ENCODE measurements at regions not wholly inside any gene's neighbourhood (a gene's known extent, or its start where the extent isn't known, plus 50 kb on each side); places are given as distances from the start of the nearest gene placed in this dataset.

DNA sequence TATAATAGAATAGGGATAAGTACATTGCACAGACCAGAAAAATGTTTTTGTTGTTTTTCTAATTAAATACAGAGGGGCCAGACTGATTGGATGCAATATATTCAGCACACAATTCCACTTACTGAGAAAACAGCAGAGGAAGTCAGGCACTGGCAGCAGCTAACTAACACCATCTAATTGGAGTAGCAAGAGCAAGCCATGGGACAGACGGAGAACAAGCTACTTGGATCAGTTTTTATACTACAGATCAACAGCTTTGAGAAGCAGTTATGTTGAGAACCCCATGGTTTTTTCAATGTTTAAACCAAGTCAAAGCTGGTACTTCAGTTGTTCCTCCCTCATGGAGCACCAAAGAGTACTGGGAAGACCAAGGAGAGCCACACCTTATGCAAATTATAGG, 1249.4 kb downstream of the LRFN5 start:
- no peak for DNase-seq

DNA sequence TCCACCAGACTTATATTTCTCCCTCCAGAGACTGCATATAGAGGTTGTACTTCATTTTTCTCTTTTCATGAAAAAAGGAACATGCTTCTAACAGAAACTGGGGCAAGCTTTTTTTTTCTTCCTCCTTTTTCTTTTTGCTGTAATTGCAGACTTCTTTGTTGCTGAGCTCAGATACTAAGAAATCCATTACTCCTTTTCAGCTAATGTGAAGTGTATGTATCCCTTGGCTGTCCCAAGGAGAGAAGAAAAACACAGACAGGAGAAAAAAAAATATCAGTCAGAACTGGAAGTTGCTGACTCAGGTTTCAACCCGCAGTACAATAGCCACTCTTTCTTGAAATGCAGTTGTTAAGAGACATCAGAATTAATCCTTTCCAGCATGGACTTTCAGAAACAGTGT, 1248.4 kb downstream of the LRFN5 start:
- no peak for DNase-seq

DNA sequence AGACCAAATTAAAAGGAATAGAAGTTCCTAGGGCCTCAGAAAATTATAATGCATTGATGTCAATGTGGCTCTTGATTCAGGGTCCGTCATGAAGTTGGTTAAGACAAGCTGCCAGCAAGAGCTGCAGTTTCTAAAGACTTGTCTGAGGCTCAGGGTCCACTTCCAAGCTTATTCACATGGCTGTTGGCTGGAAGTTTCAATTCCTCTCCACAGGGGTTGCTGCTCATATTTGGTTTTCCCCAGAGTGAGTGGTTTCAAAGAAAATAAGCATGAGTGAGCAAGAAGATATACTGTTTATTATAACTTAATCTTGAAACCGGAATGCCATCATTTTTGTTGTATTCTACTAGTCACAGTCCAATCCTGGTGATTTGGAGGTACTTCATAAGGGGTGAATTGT, 1247.4 kb downstream of the LRFN5 start:
- no peak for DNase-seq

DNA sequence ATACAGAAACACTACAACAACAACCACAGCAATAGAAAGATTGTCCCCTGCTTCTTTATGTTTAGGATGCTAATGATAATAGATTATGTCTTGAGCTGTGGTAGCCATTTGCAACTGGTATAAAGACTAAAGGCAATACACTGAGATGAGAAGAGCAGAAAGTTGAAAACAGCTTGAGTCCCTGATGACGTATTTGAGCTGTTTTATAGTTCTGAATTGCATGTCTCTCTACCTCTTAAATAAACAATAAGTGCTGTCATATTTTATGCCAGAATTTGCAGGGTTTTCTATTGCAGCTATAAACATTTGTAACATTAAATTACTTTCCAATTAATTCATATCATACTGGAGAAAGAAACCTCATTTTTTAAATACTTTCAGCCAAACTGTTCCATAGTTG, 1242.0 kb downstream of the LRFN5 start:
- no peak for DNase-seq

DNA sequence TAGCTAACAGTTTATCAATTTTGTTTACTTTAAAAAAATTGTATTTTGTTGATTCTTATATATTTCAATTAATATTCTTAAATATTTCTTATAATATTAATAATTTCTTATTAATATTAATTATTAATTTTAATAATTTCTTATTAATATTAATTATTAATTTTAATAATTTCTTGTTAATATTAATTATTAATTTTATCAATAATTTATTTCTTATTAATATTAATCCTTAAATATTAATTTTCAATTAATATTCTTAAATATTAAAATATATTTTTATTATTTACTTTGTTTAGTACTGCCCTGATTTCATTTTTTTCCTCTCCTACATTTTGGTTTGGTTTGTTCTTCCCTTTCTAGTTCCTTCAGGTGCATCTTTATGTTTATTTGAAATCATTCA, 1208.1 kb downstream of the LRFN5 start:
- DNase-seq, result no peak

DNA sequence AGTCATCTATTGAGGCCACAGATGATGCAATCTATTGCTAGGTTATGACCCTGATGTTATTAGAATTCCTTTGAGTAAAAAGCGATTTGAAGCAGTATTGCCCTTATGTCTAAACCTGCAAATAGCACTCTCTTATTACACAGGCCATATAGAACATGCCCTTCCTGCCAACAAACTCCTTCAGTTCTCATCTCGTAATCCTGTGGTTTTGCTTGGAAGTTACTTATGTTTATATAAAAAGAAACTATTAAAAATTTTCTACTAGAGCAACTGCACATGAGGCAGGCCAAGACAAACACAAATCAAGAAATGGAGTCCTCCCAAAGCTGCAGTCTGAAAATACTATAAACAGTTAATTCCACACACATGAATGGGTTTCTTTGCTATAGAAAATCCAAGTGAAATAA, 1200.2 kb downstream of the LRFN5 start:
- DNase-seq, result no peak

DNA sequence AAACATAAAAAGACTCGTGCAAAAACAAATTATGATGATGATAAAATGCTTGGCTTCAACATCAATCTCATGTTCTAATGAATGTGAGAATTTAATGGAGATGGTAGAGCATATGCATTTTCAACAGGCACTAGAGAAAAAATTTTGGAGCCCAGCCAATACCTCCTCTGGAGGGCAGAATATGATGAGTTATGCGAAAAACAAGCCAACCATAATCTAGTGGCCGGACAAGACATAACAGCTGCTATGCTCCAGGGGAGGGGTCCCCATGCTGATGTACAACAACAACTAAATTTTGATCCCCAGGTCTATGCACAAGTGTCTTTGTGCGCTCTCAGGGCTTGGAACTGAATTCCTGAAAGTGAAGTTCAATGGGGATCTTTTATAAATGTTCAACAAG, 1197.5 kb downstream of the LRFN5 start:
- peak; percentile 94 for DNase-seq

DNA sequence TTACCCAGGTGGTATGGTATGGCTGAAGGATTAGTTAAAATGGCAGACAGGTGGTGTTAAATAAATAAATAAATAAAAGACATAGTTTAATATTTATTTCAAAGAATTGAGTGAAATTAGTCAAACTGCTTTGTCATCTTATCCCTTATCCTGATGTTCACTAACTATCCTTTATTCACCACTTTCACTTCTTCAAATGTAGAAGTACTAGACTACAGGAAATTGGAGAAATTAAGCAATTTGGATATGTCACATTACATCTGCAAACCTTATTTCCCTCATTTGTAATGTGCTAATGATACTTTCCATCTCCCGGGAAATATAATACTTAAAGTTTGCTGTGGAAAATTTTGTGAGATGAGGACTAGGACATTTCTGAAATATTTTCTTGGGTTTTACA, 1195.7 kb downstream of the LRFN5 start:
- DNase-seq, result no peak

DNA sequence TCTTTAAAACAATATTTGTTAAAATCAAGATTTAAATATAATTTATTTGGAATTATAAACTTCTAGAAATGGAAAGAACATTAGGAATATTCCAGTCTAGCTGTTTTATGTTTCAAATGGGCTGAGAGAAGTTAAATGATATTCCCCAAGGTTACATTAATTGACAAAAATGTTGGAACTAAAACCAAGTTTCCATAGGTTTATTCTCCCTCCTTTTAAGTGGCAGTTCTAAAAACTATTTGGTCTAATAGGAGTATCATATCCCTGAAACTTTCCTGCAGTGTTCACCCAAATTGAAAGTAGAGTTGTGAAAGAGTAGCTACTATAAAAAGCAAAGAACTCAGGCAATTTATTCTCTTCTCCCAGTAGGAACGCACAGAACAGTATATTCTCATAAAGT, 1185.5 kb downstream of the LRFN5 start:
- DNase-seq, result no peak

DNA sequence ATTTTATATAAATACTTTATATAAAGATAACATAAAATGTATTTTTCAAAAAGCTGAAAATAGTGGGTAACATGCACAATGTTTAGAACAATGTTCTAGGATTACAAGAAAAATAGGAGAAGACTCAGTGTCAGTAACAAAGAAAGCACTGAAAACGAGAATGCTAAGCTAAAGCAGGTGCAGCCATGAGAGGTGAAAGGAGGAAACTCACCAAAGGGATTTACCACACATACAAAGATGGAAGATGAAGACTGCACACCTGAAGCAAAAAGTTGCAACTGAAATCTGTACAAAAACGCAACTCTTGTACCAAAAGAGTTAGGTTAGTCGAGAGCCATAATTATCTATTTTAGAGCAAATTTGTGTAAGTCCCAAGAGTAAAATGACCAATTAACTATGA, 1176.1 kb downstream of the LRFN5 start:
- DNase-seq, result no peak

DNA sequence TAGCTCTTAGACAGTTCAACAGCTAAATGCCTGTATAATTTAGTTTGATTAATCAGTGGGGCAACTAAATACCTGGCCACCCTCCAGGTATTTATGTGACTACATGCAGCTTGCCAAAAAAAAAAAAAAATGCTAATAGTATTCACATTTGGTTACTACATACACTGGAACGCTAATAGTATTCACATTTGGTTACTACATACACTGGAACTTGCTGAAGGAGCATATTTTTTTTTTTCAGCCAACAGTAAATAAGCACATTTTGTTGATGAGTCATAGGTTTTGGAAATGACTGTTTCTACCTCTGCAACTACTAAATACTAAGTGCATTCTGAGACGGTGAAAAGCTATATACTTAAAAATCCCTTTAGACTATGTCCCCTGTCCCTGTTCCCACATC, 1172.3 kb downstream of the LRFN5 start:
- no peak for DNase-seq

DNA sequence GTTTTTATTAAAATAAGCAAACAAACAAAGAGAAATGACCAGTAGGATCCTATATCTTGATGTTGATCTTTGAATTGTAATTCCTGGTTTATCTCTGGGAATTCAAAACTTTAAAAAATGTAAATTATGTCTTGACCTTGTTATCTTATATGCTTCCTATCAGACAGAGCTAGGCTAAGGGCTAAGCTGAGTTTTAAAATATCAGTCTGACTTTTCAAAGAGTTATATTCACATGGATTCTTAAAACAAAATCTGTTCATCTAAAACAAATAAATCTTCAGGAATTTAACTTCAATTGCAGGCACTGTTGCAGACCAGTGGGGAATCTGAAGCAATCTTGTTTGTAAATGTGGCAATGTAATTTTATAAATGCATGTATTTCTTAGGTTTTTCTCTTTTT, 1144.1 kb downstream of the LRFN5 start:
- DNase-seq, result no peak

DNA sequence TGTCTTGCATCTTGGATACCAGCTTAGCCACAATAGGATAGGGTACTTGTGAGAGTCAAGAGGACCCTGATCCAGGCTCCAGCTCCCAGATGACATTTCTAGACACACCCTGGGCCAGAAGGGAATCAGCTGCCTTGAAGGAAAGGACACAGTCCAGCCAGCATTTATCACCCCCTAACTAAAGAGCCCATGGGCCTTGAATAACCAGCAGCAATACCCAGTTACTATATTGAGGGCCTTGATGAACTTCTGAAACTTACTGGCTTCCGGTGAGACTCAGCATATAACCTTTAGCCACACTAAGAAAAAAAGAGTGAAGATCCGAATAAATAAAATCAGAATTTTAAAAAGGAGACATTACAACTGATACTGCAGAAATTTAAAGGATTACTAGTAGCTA, 1135.4 kb downstream of the LRFN5 start:
- no peak for DNase-seq

DNA sequence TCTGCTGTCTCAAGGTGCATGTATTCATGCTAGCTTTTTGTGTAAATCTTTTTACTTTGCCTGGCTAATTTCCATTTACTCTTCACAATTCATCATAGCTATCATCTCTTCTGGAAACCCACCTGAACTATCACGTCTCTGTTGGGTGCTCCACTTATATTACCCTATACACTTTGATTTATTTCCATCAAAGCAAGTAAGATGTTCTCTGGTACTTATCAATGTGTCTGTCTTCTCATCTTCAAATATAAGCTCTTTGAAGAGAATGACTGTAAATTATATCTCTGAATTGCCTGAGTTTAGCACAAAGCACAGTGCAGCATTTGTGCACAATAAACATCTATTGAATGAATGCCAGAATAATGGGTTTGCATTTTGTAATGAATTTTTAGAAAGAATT, 1129.7 kb downstream of the LRFN5 start:
- DNase-seq, result no peak

DNA sequence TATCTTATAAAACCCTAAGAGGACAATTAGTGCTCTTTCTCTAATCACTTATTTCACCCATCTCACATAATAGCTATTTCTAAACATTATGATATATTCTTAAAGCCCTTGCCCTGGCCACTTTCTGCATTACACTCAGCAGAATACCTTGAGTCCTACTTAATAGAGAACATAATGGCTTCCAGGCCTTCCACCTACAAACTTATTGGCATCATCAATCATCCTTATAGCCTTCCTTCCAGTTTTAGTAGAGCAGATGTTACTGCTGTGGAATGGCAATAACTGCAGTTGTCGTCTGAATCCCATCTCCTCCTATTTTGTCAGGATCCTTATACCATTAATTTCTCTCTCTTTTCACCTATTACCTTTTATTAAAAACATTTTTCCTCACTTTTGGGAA, 1127.4 kb downstream of the LRFN5 start:
- no peak for DNase-seq

DNA sequence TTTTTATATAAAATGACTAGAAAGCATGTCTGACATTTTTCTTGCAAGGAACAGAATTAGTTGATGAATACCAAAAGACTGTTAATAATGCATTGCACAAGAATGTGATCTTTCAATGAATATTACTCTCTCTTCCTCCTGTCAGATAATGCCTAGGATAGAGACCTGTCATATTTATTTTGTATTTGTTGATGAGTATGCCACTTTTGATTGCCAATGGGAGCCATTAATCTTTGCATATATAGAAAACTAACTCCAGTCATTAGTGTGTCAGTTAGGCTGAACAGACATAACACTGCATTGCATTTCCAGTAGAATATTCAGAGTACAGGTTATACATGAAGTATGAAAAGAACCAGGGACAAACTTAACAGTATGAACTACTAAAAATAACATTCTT, 1125.3 kb downstream of the LRFN5 start:
- no peak for DNase-seq

DNA sequence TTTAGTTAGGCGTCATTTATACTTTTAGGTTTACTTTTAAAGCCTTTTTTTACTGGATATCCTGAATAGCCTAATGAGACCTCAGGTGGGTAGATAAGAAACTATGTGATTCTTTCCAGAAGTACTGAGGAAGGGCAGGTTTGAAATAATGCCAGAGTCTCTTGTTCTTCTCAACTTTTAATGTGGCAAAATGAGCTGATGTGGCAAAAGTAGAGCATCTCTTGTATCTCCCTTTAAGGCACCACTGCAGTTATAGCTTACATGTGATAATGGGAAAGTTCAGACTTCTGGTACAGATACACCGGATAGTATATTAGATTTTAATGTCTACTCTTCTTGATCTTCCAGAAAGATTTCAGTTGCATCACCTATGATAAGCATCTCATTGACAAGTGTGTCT, 1124.8 kb downstream of the LRFN5 start:
- no peak for DNase-seq

DNA sequence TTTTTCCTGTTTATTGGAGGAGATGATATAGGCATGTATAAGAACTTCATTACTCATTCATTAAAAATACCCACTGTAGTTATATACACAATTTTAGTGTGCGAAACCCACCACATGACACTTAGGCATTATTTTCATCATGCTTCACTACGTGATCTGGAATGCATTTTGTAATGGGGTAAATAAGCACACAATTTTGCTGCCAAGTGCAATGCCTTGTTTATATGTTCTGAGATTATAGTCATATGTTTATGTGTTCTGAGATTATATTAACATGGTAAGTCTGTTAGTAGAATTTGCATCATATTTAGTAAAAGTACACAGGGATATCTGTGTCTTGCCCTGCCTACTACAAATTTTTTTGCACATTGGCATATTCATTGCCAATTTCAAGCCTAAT, 1123.0 kb downstream of the LRFN5 start:
- DNase-seq, result no peak

DNA sequence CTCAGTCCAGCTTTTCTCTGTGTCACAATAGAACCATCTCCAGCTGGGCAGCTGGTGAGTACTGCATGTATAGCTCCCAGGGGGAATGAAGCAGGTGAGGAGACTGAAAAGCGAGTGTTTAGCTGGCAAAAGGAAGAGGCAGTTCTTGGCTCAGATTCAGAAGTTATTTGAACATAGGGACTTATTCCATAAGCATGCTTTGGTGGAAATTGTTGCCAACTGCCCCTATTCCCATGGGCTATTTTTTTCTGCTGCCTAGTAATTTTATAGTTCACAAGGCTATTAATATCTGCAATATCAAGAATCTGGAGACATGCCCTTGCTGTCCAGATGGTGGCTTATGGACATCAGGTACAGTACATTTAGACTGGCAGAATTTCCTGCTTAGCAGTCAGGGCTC, 1112.7 kb downstream of the LRFN5 start:
- peak; percentile 100 for DNase-seq

DNA sequence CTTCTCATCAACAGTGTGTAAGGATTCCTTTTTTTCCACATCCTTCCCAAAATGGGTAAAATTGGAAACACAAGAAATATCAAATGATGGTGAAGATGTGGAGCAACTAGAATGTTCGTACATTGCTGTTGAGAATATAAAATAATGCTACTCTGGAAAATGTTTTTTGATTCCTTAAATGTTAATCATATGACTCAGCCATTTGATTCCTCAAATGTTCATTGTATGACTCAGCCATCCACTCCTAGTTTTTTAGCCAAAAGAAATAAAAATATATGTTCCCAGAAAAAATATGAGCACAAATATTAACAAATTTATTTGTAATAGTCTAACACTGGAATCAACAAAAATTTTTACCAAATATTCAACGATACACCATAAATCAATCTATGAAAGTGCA, 1108.6 kb downstream of the LRFN5 start:
- no peak for DNase-seq

DNA sequence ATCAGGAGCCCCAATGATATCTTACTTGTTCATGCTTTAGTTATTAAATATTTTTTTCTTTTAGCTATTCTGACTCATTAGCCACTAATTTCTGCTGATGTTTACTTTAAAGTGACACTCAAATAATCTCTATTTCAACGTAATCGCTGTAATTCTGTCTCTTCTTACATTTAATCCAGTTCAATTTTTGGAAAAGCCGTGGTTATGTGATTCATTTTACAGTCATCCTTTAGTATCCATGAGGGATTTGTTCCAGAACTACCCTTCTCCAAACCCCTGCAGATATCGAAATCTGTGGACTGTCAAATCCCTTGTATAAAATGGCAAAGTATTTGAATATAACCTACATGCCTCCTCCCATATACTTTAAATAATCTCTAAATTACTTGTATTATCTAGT, 1103.4 kb downstream of the LRFN5 start:
- no peak for DNase-seq

DNA sequence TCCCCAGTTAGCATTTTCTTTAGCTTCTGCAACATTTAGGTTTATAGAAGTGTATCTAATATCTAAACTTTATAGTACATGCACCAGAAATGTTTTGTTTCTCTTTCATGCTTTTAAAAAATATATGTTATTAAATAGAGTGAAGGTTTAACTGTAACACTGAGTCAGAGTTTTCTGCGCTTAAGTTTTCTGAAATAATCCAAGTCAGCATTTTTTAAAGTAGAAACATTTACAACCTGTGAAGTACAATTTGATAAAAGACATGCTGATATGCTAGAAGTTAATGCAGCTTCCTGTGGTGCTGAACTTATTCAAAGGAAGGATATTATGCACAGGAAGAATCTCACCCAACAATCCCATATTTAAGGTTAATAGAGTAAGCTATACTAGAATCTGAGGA, 1096.8 kb downstream of the LRFN5 start:
- no peak for DNase-seq

DNA sequence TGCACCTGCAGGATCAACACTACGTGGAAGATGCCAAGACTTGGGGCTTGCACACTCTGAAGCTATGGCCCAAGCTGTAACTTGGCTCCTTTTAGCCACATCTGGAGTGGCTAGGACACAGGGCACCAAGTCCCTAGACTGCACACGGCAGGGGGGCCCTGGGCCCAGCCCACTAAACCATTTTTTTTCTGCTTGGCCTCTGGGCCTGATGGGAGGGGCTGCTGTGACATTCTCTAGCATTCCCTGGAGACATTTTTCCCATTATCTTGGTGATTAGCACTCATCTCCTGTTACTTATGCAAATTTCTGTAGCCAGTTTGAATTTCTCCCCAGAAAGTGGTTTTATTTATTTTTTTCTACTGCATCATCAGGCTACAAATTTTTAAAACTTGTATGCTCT, 1080.7 kb downstream of the LRFN5 start:
- no peak for DNase-seq

DNA sequence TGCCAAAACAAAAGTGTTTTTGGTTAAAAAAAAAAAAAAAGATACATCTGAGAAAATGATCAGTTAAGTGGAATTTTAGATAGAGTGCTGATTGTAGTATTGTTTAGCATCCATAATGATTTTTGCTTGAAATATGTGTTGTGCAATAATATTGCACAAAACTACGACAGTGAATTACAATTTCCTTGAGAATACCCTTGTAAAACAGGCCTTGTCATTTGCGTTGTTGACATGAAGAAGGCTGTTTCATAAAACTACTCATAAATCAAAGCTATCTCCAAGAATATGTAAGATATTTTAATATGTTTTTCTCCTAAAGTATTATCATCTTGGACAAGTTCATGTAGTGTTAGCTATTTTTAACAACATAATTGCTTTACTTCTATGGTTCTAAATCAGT, 1077.0 kb downstream of the LRFN5 start:
- DNase-seq, result no peak

DNA sequence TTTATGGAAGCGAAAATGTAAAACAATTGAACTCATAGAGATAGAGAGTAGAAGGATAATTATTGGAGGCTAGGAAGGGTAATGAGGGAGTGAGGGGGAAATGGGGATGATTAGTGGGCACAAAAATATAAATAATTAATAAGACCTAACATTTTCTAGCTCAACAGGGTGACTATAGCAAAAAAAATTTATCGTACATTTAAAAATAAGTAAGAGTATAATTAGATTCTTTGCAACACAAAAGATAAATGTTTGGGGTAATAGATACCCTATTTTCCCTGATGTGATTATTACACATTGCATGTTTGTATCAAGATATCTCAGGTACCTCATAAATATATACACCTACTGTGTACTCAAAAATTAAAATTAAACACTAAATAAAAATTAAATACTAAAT, 1070.0 kb downstream of the LRFN5 start:
- DNase-seq, result no peak

DNA sequence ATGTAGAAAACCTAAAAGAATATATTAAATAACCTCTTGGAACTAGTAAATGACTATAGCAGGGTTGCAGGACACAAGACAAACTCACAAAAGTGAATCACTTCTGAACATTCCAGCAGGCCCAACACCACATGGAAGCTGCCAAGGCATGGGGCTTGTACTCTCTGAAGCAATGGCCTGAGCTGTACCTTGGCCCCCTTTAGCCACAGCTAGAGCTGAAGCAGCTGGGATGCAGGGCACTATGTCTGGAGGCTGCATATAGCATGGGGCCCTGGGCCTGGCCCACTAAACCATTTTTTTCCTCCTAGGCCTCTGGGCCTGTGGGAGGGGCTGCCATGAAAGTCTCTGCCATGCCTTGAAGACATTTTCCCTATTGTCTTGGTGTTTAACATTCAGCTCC, 1067.3 kb downstream of the LRFN5 start:
- DNase-seq, result no peak

DNA sequence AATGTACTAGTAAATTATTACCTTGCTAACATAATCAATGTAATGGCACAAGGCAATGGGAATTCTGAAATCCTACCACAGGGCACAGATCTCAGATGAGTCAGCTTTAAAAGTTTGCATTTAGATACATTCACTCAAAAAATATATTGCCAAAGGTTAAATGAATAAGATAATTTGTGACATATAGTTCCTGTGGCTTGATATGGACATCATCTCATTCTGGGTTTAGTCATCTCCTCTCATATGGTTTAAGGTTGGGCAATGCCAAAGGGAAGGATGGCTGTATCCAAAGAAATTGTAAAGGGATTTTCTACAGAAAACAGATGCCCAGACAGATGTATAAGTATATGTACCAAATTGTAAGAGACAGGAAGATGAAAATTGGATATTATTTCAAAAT, 1065.0 kb downstream of the LRFN5 start:
- DNase-seq, result no peak

Measured in NCI-H524 treated with DMSO at 0.1 percent for 48 hours (cell line).